GM23338 (cell line): ENCODE measurements at regions not wholly inside any gene's neighbourhood (a gene's known extent, or its start where the extent isn't known, plus 50 kb on each side); places are given as distances from the start of the nearest gene placed in this dataset.

Experiments
- ATAC-seq: fragments of 200-7000 bp; cut with Tn5 transposase; 3 replicates; pipeline ENCODE4 v1.9.1; 2020
- DNase-seq: peaks from one replicate; pipeline ENCODE4 v3.0.0-alpha.2; 2015; ENCODE audit warnings: low spot score
- H2AFZ ChIP-seq: fragments of 200-600 bp; sonication (generic); 2 replicates; pipeline ENCODE4 v1.8.0; 2016; ENCODE audit warnings: antibody characterized with exemption, mild to moderate bottlenecking, moderate library complexity
- H3F3A ChIP-seq: fragments of 200-600 bp; sonication (generic); replicated peaks from 2 replicates; pipeline ENCODE4 v1.8.0; 2017; ENCODE audit warnings: antibody characterized with exemption, mixed run types, low read depth
- H3K27ac ChIP-seq: fragments of 200-600 bp; sonication (generic); 2 replicates; pipeline ENCODE4 v1.6.1; 2016; ENCODE audit warnings: low read depth
- H3K27me3 ChIP-seq: fragments of 200-600 bp; sonication (generic); 2 replicates; pipeline ENCODE4 v1.8.0; 2016; ENCODE audit warnings: mild to moderate bottlenecking, mixed run types, moderate library complexity; ENCODE audit not compliant: insufficient read depth
- H3K36me3 ChIP-seq: fragments of 200-600 bp; sonication (generic); 2 replicates; pipeline ENCODE4 v1.8.0; 2016; ENCODE audit warnings: mild to moderate bottlenecking; ENCODE audit not compliant: insufficient read depth
- H3K4me1 ChIP-seq: fragments of 200-600 bp; sonication (generic); 2 replicates; pipeline ENCODE4 v1.8.0; 2016; ENCODE audit warnings: mild to moderate bottlenecking, moderate library complexity; ENCODE audit not compliant: insufficient read depth
- H3K4me2 ChIP-seq: fragments of 200-600 bp; sonication (generic); 2 replicates; pipeline ENCODE4 v1.7.1; 2017; ENCODE audit warnings: mixed run types
- H3K4me3 ChIP-seq: fragments of 200-600 bp; sonication (generic); 2 replicates; pipeline ENCODE4 v1.6.1; 2016; ENCODE audit warnings: mixed run types
- H3K79me2 ChIP-seq: fragments of 200-600 bp; sonication (generic); replicated peaks from 2 replicates; pipeline ENCODE4 v1.8.0; 2017; ENCODE audit warnings: mild to moderate bottlenecking; ENCODE audit not compliant: insufficient read depth
- H3K9me2 ChIP-seq: fragments of 200-600 bp; sonication (generic); 2 replicates; pipeline ENCODE4 v1.8.0; 2017; ENCODE audit not compliant: insufficient read depth
- H4K20me1 ChIP-seq: fragments of 200-600 bp; sonication (generic); replicated peaks from 2 replicates; pipeline ENCODE4 v1.8.0; 2017; ENCODE audit warnings: mild to moderate bottlenecking; ENCODE audit not compliant: insufficient read depth
- H3K27ac Mint-ChIP-seq: 2 replicates; pipeline ENCODE4 v1.8.0; 2020; ENCODE audit warnings: inconsistent platforms, mild to moderate bottlenecking, moderate library complexity, mixed read lengths
- H3K27me3 Mint-ChIP-seq: 3 replicates; pipeline ENCODE4 v1.8.0; 2022; ENCODE audit warnings: low read depth, mild to moderate bottlenecking, moderate library complexity, mixed read lengths, inconsistent platforms; ENCODE audit not compliant: insufficient read depth, poor library complexity
- H3K36me3 Mint-ChIP-seq: 3 replicates; pipeline ENCODE4 v1.8.0; 2021; ENCODE audit warnings: low read depth, mild to moderate bottlenecking, inconsistent platforms, moderate library complexity, mixed read lengths
- H3K4me1 Mint-ChIP-seq: 3 replicates; pipeline ENCODE4 v1.8.0; 2020; ENCODE audit warnings: mild to moderate bottlenecking, inconsistent platforms, mixed read lengths
- H3K4me3 Mint-ChIP-seq: 3 replicates; pipeline ENCODE4 v1.8.0; 2021; ENCODE audit warnings: moderate library complexity, mild to moderate bottlenecking, inconsistent platforms, mixed read lengths
- H3K9me3 Mint-ChIP-seq: 3 replicates; pipeline ENCODE4 v1.8.0; 2020; ENCODE audit warnings: moderate library complexity, mild to moderate bottlenecking, inconsistent platforms, mixed read lengths
- CREB1 ChIP-seq: fragments of 250-450 bp; sonication (Bioruptor Pico); IDR thresholded peaks from 2 replicates; pipeline ENCODE4 v1.5.0; 2020; ENCODE audit warnings: low read depth, mild to moderate bottlenecking, moderate library complexity
- EZH2 ChIP-seq: fragments of 200-600 bp; sonication (generic); IDR thresholded peaks from one replicate; pipeline ENCODE4 v1.8.0; 2017; ENCODE audit warnings: antibody characterized with exemption, mild to moderate bottlenecking, low read depth; ENCODE audit not compliant: unreplicated experiment
- EZH2phosphoT487 ChIP-seq: fragments of 200-600 bp; sonication (generic); IDR thresholded peaks from one replicate; pipeline ENCODE4 v1.8.1; 2018; ENCODE audit warnings: antibody characterized with exemption; ENCODE audit not compliant: unreplicated experiment
- JUNB ChIP-seq: IDR thresholded peaks from one replicate; pipeline ENCODE4 v1.6.1; 2016; ENCODE audit warnings: antibody characterized with exemption; ENCODE audit not compliant: unreplicated experiment
- NANOG ChIP-seq: IDR thresholded peaks from 2 replicates; pipeline ENCODE4 v1.6.1; 2016; ENCODE audit warnings: antibody characterized with exemption, borderline replicate concordance
- POLR2AphosphoS5 ChIP-seq: IDR thresholded peaks from 2 replicates; pipeline ENCODE4 v1.6.1; 2016; ENCODE audit warnings: antibody characterized with exemption, low read depth
- STAT1 ChIP-seq: IDR thresholded peaks from one replicate; pipeline ENCODE4 v1.6.1; 2016; ENCODE audit warnings: antibody characterized with exemption; ENCODE audit not compliant: unreplicated experiment
- ZNF331 ChIP-seq: fragments of 250-450 bp; sonication (Bioruptor Pico); IDR thresholded peaks from 2 replicates; pipeline ENCODE4 v1.5.0; 2020; ENCODE audit warnings: low read depth, mild to moderate bottlenecking, moderate library complexity
- TF ChIP-seq, protein P1 (sequence below): fragments of 250-450 bp; sonication (Bioruptor Pico); IDR thresholded peaks from 2 replicates; pipeline ENCODE4 v1.5.0; 2020; ENCODE audit warnings: mild to moderate bottlenecking, moderate library complexity
- TF ChIP-seq, protein P2 (sequence below), 2 experiments: fragments of 200-600 bp in 1 of 2; sonication (generic) in 1 of 2; conservative IDR thresholded peaks; 2 replicates each; pipeline versions ENCODE4 v1.5.1 to v1.6.1; 2016 to 2017; ENCODE audit warnings: antibody characterized with exemption in 2 of 2, low read depth in 2 of 2, mild to moderate bottlenecking in 2 of 2, moderate library complexity in 1 of 2
- TF ChIP-seq, protein P3 (sequence below): IDR thresholded peaks from 2 replicates; pipeline ENCODE4 v1.6.1; 2016; ENCODE audit warnings: antibody characterized with exemption
- TF ChIP-seq, protein P4 (sequence below): IDR thresholded peaks from one replicate; pipeline ENCODE4 v1.6.1; 2018; ENCODE audit warnings: antibody characterized with exemption; ENCODE audit not compliant: unreplicated experiment

DNA sequence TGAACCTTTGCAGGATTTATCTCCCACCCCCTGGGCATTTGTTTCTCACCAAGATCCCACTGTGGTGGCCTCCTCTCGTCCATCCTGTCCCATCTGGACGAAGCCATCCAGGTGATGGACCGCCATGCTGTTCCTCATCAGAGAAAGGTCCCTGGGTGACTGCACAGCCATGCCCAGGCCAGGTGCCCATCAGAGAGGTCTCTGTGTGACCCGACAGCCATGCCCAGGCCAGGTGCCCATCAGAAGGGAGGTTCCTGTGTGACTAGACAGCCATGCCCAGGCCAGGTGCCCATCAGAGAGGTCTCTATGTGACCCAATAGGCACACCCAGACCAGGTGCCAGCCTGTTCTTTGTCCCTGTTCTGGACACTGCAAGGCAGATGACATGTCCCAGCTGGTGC lies 360.9 kb upstream of the SALL3 start (continued):
- TF ChIP-seq, protein P1, sequence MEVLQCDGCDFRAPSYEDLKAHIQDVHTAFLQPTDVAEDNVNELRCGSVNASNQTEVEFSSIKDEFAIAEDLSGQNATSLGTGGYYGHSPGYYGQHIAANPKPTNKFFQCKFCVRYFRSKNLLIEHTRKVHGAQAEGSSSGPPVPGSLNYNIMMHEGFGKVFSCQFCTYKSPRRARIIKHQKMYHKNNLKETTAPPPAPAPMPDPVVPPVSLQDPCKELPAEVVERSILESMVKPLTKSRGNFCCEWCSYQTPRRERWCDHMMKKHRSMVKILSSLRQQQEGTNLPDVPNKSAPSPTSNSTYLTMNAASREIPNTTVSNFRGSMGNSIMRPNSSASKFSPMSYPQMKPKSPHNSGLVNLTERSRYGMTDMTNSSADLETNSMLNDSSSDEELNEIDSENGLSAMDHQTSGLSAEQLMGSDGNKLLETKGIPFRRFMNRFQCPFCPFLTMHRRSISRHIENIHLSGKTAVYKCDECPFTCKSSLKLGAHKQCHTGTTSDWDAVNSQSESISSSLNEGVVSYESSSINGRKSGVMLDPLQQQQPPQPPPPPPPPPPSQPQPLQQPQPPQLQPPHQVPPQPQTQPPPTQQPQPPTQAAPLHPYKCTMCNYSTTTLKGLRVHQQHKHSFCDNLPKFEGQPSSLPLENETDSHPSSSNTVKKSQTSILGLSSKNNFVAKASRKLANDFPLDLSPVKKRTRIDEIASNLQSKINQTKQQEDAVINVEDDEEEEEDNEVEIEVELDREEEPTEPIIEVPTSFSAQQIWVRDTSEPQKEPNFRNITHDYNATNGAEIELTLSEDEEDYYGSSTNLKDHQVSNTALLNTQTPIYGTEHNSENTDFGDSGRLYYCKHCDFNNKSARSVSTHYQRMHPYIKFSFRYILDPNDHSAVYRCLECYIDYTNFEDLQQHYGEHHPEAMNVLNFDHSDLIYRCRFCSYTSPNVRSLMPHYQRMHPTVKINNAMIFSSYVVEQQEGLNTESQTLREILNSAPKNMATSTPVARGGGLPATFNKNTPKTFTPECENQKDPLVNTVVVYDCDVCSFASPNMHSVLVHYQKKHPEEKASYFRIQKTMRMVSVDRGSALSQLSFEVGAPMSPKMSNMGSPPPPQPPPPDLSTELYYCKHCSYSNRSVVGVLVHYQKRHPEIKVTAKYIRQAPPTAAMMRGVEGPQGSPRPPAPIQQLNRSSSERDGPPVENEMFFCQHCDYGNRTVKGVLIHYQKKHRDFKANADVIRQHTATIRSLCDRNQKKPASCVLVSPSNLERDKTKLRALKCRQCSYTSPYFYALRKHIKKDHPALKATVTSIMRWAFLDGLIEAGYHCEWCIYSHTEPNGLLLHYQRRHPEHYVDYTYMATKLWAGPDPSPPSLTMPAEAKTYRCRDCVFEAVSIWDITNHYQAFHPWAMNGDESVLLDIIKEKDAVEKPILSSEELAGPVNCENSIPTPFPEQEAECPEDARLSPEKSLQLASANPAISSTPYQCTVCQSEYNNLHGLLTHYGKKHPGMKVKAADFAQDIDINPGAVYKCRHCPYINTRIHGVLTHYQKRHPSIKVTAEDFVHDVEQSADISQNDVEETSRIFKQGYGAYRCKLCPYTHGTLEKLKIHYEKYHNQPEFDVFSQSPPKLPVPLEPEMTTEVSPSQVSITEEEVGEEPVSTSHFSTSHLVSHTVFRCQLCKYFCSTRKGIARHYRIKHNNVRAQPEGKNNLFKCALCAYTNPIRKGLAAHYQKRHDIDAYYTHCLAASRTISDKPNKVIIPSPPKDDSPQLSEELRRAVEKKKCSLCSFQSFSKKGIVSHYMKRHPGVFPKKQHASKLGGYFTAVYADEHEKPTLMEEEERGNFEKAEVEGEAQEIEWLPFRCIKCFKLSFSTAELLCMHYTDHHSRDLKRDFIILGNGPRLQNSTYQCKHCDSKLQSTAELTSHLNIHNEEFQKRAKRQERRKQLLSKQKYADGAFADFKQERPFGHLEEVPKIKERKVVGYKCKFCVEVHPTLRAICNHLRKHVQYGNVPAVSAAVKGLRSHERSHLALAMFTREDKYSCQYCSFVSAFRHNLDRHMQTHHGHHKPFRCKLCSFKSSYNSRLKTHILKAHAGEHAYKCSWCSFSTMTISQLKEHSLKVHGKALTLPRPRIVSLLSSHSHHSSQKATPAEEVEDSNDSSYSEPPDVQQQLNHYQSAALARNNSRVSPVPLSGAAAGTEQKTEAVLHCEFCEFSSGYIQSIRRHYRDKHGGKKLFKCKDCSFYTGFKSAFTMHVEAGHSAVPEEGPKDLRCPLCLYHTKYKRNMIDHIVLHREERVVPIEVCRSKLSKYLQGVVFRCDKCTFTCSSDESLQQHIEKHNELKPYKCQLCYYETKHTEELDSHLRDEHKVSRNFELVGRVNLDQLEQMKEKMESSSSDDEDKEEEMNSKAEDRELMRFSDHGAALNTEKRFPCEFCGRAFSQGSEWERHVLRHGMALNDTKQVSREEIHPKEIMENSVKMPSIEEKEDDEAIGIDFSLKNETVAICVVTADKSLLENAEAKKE = no peak
- TF ChIP-seq, protein P2, sequence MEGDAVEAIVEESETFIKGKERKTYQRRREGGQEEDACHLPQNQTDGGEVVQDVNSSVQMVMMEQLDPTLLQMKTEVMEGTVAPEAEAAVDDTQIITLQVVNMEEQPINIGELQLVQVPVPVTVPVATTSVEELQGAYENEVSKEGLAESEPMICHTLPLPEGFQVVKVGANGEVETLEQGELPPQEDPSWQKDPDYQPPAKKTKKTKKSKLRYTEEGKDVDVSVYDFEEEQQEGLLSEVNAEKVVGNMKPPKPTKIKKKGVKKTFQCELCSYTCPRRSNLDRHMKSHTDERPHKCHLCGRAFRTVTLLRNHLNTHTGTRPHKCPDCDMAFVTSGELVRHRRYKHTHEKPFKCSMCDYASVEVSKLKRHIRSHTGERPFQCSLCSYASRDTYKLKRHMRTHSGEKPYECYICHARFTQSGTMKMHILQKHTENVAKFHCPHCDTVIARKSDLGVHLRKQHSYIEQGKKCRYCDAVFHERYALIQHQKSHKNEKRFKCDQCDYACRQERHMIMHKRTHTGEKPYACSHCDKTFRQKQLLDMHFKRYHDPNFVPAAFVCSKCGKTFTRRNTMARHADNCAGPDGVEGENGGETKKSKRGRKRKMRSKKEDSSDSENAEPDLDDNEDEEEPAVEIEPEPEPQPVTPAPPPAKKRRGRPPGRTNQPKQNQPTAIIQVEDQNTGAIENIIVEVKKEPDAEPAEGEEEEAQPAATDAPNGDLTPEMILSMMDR (conservative IDR thresholded peaks at IDR 0.05; ENCODE audit: low read depth in 2 of 2) = no peak
- no peak for TF ChIP-seq POLR2AphosphoS5
- TF ChIP-seq ZNF331 (CRISPR knock-in tag) = no peak
- TF ChIP-seq, protein P3, sequence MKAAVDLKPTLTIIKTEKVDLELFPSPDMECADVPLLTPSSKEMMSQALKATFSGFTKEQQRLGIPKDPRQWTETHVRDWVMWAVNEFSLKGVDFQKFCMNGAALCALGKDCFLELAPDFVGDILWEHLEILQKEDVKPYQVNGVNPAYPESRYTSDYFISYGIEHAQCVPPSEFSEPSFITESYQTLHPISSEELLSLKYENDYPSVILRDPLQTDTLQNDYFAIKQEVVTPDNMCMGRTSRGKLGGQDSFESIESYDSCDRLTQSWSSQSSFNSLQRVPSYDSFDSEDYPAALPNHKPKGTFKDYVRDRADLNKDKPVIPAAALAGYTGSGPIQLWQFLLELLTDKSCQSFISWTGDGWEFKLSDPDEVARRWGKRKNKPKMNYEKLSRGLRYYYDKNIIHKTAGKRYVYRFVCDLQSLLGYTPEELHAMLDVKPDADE = no peak
- TF ChIP-seq CREB1 (CRISPR knock-in tag) = no peak

GRCh38 chr18:78619854-78620253 lies 359.8 kb upstream of the SALL3 start:
- Histone ChIP-seq H3K4me3 (no peak overlapping the region), H4K20me1 (no peaks in the 10 kb centered on the region), H3K9me2 (no peaks in the 10 kb centered on the region), H3K36me3 (no peaks in the 10 kb centered on the region), H2AFZ (no peak overlapping the region), H3K4me1 (no peaks in the 10 kb centered on the region), H3F3A (no peaks in the 10 kb centered on the region), H3K79me2 (no peaks in the 10 kb centered on the region), H3K4me2 (no peak overlapping the region), H3K27ac (no peak overlapping the region), H3K27me3 (no peaks in the 10 kb centered on the region)
- Mint-ChIP-seq H3K4me3 (no peak overlapping the region), H3K36me3 (peaks cover 28% of the 10 kb centered on the region), H3K4me1 (no peaks in the 10 kb centered on the region), H3K27me3 (no peaks in the 10 kb centered on the region), H3K9me3 (peaks cover 94% of the 10 kb centered on the region), H3K27ac (no peak overlapping the region)
- ATAC-seq = no peak
- DNase-seq = no peak
- TF ChIP-seq JUNB (no peak), STAT1 (no peak), EZH2 (no peak), POLR2AphosphoS5 (no peak), NANOG (no peak), ZNF331 (CRISPR knock-in tag) (no peak), EZH2phosphoT487 (no peak)
- TF ChIP-seq, protein P3 = no peak
- TF ChIP-seq, protein P4, sequence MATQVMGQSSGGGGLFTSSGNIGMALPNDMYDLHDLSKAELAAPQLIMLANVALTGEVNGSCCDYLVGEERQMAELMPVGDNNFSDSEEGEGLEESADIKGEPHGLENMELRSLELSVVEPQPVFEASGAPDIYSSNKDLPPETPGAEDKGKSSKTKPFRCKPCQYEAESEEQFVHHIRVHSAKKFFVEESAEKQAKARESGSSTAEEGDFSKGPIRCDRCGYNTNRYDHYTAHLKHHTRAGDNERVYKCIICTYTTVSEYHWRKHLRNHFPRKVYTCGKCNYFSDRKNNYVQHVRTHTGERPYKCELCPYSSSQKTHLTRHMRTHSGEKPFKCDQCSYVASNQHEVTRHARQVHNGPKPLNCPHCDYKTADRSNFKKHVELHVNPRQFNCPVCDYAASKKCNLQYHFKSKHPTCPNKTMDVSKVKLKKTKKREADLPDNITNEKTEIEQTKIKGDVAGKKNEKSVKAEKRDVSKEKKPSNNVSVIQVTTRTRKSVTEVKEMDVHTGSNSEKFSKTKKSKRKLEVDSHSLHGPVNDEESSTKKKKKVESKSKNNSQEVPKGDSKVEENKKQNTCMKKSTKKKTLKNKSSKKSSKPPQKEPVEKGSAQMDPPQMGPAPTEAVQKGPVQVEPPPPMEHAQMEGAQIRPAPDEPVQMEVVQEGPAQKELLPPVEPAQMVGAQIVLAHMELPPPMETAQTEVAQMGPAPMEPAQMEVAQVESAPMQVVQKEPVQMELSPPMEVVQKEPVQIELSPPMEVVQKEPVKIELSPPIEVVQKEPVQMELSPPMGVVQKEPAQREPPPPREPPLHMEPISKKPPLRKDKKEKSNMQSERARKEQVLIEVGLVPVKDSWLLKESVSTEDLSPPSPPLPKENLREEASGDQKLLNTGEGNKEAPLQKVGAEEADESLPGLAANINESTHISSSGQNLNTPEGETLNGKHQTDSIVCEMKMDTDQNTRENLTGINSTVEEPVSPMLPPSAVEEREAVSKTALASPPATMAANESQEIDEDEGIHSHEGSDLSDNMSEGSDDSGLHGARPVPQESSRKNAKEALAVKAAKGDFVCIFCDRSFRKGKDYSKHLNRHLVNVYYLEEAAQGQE = no peak
